GM12891 (cell line): ENCODE measurements at regions not wholly inside any gene's neighbourhood (a gene's known extent, or its start where the extent isn't known, plus 50 kb on each side); places are given as distances from the start of the nearest gene placed in this dataset.
"Not testable (repeated sequence)": the region's sequence is repeated elsewhere in the genome, so short reads cannot be mapped to it uniquely, and the experiment has no call there.

Experiments used
- PAX5 ChIP-seq: IDR thresholded peaks from 2 replicates; pipeline ENCODE4 v1.6.1; 2011; ENCODE audit warnings: low read length, moderate library complexity, mild to moderate bottlenecking; ENCODE audit not compliant: insufficient read depth, severe bottlenecking
- POLR2A ChIP-seq: IDR thresholded peaks from 2 replicates; pipeline ENCODE4 v1.6.1; 2011; ENCODE audit warnings: low read depth, low read length, control low read depth
- POLR2AphosphoS5 ChIP-seq: IDR thresholded peaks from 2 replicates; pipeline ENCODE4 v1.6.1; 2011; ENCODE audit warnings: low read depth, low read length, control low read depth
- SPI1 ChIP-seq: IDR thresholded peaks from 2 replicates; pipeline ENCODE4 v1.6.1; 2011; ENCODE audit warnings: low read depth, low read length, control low read depth
- TAF1 ChIP-seq: IDR thresholded peaks from 2 replicates; pipeline ENCODE4 v1.6.1; 2011; ENCODE audit warnings: low read depth, low read length, control low read depth

DNA sequence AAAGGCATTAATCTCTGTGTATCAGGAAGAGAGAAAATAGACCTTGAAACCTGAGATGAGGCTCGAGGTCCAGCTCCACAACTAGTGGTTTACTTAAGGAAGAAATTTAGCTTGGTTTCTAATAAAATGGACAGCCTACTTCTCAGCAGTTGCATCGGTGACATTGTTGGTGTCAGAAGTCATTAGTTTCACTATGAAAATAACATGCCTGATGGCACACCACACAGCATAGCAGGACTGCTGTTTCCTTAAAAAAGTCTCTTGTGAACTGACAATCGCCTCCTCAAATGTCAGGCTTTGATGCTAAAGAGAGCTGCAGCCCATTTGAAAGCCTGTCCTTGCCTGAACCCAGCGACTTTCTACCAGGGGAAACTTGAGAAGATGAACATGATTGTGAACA, 204.1 kb downstream of the CDY1B start:
- not testable (repeated sequence) for TF ChIP-seq POLR2A, POLR2AphosphoS5, TAF1, SPI1, PAX5
